ENCODE measurements at regions not wholly inside any gene's neighbourhood (a gene's known extent, or its start where the extent isn't known, plus 50 kb on each side); places are given as distances from the start of the nearest gene placed in this dataset.

- DNase-seq: no peak
These were observed 1043.0 kb upstream of the POU3F3 start for GRCh38 chr2:103810875-103811274.

- DNase-seq: no peak
These were observed 1039.9 kb upstream of the POU3F3 start for GRCh38 chr2:103814016-103814415.

- DNase-seq: no peak
These were observed 1038.2 kb upstream of the POU3F3 start for GRCh38 chr2:103815731-103816130.

GRCh38 chr2:103817746-103818145, 1036.2 kb upstream of the POU3F3 start:
- DNase-seq: no peak

- DNase-seq: no peak
These were observed 1035.7 kb upstream of the POU3F3 start for GRCh38 chr2:103818176-103818575.

- no peak for DNase-seq
These were observed 1034.3 kb upstream of the POU3F3 start for GRCh38 chr2:103819599-103819998.

- DNase-seq: no peak
These were observed 1030.1 kb upstream of the POU3F3 start for GRCh38 chr2:103823847-103824246.

- no peak for DNase-seq
These were observed 1006.6 kb upstream of the POU3F3 start for GRCh38 chr2:103847276-103847675.

GRCh38 chr2:103859238-103859637, 994.7 kb upstream of the POU3F3 start:
- DNase-seq: no peak

GRCh38 chr2:103860016-103860415, 993.9 kb upstream of the POU3F3 start:
- no peak for DNase-seq

GRCh38 chr2:103868396-103868795, 985.5 kb upstream of the POU3F3 start:
- DNase-seq: no peak

- DNase-seq: no peak
These were observed 980.1 kb upstream of the POU3F3 start for GRCh38 chr2:103873716-103874351.

- no peak for DNase-seq
These were observed 978.8 kb upstream of the POU3F3 start for GRCh38 chr2:103875131-103875530.

- no peak for DNase-seq
These were observed 978.4 kb upstream of the POU3F3 start for GRCh38 chr2:103875531-103875930.

GRCh38 chr2:103876611-103877010, 977.3 kb upstream of the POU3F3 start:
- DNase-seq: no peak

- no peak for DNase-seq
These were observed 974.8 kb upstream of the POU3F3 start for GRCh38 chr2:103879101-103879500.

GRCh38 chr2:103880081-103880834, 973.7 kb upstream of the POU3F3 start:
- DNase-seq: no peak

GRCh38 chr2:103887625-103888024, 966.3 kb upstream of the POU3F3 start:
- no peak for DNase-seq

- DNase-seq: no peak
These were observed 957.7 kb upstream of the POU3F3 start for GRCh38 chr2:103896182-103896581.

GRCh38 chr2:103898561-103898960, 955.4 kb upstream of the POU3F3 start:
- DNase-seq: no peak

GRCh38 chr2:103902347-103902746, 951.6 kb upstream of the POU3F3 start:
- no peak for DNase-seq

GRCh38 chr2:103921161-103921560, 932.8 kb upstream of the POU3F3 start:
- DNase-seq: no peak

- DNase-seq: no peak
These were observed 911.7 kb upstream of the POU3F3 start for GRCh38 chr2:103942199-103942598.

GRCh38 chr2:103945083-103945482, 908.8 kb upstream of the POU3F3 start:
- DNase-seq: no peak

Data from right lung (tissue), 2 donors.